HUDEP-2 (cell line): ENCODE measurements at regions not wholly inside any gene's neighbourhood (a gene's known extent, or its start where the extent isn't known, plus 50 kb on each side); places are given as distances from the start of the nearest gene placed in this dataset.
"Not testable (repeated sequence)": the region's sequence is repeated elsewhere in the genome, so short reads cannot be mapped to it uniquely, and the experiment has no call there.

Source experiments
- DNase-seq, 76 experiments: peaks; one replicate each; lab custom pipeline; 2025; ENCODE audit not compliant: unreplicated experiment in 76 of 76; lab: John Stamatoyannopoulos, UW

DNA sequence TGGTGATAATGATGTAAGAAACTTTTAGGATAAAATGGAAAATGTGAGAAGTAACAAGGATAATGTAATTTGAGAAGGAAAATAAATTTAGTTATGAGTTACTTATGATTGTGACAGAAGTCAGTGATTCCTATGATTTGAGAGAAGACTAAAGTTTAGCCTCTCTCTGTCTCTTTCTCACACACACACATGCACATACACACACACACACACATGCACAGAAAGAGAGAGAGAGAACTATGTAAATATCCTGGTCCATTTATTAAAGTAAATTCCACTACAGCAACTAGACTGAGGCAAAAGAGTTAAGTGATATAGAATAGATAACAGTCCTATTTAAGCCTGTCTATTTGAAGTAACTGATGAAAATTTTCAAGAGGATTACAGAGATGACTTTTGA, 375.2 kb downstream of the CD109 start:
- DNase-seq, result no peak

DNA sequence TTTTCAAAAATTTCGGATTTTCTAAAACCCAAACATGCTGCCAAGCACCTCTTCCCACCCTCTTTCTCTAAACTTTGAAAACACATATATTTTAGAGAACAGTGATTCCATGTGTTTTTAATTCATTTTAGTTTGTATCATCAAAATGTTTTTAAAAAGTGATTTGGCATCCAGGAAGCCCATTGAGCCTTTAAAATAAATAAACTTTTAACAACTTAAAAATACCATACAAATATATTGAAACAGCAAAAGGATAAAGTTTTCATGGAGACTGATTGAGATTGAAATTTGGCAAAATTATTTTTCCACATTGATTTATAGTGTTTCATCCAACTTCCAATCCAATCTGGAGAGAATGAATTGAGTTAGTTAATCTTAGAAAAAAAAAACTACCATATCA, 374.7 kb downstream of the CD109 start:
- DNase-seq, result no peak

DNA sequence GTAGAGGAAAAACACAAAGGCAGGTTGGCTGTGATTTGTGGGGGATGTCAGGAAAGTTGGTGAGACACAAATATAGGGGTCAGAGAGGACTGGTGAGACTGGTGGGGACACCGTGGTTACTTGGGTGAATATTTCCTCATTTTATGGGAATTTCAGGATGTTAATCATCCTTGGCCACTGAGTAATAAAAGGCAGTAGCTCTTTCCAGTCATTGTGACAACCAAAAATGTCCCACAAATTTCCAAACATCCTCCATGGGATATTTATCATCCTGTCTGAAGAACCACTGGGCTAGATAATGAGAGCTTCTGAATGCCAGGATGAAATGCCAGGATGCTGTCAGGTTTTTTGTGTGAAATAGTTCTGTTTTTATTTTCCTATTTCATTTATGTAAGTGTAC, 374.1 kb downstream of the CD109 start:
- DNase-seq, result no peak

DNA sequence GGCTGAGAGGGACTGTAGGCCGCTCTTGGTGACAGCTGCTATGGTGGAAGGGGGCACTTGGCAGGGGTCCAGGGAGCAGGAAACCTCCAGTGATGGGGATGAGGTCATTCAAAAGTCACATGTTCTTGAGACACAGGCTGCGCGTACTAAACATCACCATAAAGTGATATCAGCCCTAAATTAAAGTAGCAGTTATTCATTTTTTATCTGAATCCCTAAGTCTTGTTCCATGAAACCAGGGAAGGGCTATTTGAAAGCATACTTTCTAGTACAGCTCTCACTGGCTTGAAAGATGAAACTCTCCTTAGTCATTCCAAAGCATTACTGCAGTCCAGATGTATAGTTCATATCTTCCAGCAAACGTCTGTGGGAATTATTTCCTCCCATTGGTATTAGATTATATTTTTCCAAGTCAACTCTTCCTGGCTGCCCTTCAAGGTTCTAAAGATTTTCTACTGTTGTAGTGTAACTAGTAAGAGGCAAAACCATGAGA, 373.1 kb downstream of the CD109 start:
- DNase-seq, result no peak

- DNase-seq, result no peak
Measured at GRCh38 chr6:74066168-74066871, 370.3 kb downstream of the CD109 start.

DNA sequence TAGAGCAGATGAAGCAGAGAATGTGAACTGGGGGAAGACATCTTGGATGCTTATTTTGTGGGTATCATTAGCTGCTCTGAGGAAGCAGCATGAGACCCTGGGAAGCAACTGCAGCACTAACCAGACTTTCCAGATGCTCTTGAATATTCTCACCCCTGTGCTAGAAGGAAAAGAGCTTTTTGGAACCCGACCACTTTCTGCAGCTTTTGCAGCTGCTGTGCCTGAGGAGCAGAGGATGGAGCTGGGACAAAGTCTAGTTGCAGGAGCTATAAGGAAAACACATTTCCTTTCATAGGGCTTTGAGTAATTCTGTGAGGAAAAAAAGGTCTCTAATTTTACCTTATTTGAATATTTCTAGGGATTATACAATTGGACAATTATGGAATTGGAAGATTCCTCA, 369.7 kb downstream of the CD109 start:
- DNase-seq, result no peak

DNA sequence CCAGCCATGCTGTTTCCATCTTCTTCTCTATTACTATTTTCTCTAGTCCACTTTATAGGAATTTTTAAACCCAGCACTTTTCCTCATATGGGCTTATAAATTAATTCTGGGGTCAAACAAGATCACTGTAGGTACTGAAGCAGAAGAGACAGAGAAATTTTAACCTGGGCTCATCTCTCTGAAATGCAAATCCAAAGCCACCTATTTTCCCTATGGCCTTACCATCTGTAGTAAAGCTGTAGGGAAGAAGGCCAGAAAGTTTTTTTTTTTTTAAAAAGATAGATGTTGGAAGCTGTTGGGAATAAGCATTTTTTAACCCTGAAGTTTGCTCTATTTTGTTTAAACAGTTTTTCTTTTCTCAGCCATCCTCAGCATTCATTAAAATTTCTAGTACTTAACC, 367.4 kb downstream of the CD109 start:
- DNase-seq, result no peak

DNA sequence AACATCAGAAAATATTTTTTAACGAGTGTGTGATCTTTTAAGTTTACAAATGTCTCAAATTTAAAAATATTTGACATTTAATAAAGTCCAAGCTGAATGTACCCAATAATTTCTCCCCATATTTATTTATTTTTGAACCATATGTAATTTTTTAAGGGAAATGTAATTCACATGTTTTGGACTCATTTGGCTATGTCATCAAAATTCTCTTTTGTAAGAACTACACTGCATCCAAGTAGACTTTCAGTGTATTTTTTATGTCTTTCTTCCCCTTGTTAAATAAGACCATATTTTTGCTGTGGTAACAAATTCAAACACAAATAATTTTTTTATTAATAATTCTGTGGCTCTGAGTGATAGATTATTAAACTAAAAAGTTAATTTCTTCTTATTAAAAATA, 365.2 kb downstream of the CD109 start:
- DNase-seq, result no peak

DNA sequence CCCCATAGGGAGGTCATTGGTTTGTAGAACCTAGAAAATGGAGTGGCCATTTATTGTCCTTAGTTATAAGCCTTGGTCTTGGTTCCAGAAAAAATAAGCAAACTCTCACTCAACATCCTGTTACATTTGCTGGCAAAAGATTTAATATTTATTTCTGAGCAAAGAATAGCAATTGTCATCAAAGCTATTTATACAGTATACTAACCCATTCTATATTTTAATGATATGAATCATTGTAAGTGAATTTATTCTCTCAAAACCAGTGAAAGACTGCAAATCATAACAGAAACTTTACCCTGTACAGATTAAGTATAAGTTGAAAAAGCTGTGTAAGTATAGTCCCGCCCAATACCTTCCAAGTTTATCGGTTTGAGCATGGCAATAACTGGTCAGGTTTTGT, 364.4 kb downstream of the CD109 start:
- no peak for DNase-seq

DNA sequence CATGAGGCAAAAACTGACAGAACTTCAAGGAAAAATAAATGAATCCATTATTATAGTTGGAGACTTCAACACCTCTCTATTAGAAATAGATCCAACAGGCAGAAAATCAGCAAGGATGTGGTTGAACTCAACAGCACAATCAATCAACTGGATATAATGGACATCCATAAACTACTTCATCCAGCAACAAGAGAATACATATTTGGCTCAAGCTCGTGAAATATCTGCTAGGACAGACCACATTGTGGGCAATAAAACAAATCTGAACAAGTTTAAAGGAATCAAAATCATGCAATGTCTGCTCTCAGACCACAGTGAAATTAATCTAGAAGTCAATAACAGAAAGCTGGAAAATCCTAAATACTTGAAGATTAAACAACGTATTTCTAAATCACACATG, 362.6 kb downstream of the CD109 start:
- DNase-seq, result no peak

DNA sequence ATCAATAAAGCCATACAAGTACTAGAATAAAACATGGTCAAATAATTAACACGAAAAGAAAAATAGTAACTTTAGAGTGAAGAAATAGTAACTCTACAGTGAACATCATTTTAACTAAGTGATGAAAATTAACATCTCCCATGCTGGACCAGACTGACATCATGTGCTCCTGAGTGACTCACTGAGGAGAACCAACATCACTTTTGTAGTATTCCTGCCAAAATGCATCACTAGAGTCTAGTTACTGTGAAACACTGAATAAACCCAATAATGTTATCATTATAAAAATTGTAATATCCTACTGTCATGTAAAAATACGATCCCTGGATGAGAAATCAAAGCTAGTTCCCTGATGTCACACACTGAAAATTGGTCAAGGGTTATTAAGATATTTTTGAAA, 361.3 kb downstream of the CD109 start:
- DNase-seq, result no peak

GRCh38 chr6:74054190-74054589, 358.2 kb downstream of the CD109 start:
- no peak for DNase-seq

DNA sequence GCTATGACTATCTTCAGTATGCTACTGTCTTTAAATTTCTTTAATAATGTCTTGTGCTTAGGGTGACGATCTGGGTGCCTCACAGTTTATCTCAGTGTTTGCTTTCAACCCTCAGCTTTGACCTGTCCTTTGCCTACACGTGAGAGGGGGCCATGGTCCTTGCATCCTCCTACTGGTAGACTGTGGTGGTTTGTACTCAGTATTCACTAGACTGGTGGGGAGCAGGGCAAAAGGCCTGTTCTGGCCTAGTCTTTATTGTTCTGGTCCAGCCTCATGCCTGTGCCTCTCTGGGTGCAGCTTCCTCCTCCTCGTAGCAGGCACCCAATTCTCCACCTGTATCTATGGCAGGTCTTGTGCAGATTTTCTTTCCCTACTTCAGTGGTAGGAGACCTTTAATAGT, 354.9 kb downstream of the CD109 start:
- no peak for DNase-seq

- no peak for DNase-seq
Measured at GRCh38 chr6:74048387-74048786, 352.4 kb downstream of the CD109 start.

DNA sequence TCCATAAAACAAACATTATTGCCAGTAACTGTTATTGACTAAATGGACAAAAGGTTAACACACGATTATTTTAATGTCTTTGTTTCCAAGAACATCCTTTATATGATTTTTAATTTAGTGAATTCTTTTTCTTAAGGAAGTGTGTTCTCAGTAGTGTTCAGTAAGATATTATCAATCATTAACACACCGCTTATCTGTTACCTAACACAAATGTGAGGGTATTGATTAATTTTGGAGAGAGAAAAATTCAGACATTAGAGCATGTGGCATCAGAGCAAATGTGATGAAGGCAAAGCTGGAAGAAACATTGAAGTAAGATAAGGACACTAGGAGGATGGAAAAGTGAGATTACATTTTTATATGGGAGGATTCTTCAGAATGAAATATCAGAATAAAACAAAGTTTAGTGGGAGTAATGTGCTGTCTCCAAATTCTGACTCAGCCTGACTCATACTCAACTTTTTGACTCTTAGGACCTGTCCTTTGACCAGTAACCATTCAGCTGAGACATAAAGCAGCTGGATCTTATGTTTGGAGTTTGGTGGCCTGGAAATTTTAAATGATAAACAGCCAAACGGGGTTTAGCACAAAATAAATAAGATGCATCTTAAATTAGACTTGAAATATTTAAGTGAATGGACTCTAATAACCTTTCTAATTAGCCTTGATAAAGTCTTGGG, 348.6 kb downstream of the CD109 start:
- DNase-seq, result peak in 40 of 76 experiments; percentile 7 to 95 (median 78)

DNA sequence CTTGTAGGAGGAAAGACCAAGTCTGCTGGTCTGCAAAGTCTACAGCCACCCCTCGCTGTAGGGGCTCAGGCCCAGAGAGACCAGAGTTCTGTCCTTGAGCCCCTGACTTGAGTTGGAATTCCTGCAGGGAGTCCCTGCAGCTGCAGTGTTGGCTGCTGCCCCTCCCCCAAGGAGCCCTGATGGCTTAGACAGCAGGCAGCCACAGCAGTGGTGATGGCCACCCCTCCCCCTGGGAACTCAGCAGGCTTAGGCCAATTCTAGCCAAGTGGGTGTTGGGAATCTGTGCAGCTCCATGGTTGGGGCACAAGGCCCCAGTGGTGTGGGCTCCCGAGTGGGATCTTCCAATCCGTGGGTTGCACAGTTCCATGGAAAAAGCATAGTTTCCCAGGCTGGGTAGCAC, 345.4 kb downstream of the CD109 start:
- no peak for DNase-seq

- no peak for DNase-seq
Measured at GRCh38 chr6:74018825-74019224, 322.8 kb downstream of the CD109 start.

GRCh38 chr6:74015427-74015826, 319.4 kb downstream of the CD109 start:
- DNase-seq, result no peak

GRCh38 chr6:74000666-74001490, 304.9 kb downstream of the CD109 start:
- no peak for DNase-seq

DNA sequence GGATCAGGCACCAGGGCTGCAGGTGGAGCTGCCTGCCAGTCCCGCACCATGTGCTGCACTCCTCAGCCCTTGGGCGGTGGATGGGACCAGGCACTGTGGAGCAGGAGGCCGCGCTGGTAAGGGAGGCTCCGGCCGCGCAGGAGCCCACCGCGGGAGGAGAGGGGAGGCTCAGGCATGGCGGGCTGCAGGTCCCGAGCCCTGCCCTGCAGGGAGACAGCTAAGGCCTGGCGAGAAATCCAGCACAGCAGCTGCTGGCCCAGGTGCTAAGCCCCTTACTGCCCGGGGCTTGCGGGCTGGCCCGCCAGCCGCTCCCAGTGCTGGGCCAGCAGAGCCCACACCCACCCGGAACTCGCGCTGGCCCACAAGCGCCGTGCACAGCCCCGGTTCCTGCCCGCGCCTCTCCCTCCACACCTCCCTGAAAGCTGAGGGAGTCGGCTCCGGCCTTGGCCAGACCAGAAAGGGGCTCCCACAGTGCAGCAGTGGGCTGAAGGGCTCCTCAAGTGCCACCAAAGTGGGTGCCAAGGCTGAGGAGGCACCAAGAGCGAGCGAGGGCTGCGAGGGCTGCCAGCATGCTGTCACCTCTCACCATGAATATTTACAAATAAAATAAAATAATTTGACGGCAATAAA, 294.7 kb downstream of the CD109 start:
- DNase-seq, result not testable (repeated sequence)

DNA sequence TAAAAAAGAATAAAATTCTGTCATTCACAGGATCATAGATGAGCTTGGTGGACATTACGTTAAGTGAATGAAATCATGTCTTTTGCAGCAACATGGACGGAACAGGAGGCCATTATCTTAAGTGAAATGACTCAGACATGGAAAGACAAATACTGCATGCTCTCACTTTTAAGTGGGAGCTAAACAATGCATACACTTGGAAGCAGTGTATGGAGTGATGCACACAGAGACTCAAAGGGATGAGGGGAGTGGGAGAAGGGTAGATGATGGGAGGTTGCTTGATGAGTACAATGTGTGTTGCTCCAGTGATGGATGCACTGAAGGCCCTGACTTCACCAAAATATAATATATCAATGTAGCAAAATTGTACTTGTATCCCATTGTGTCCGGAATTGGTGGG, 293.4 kb downstream of the CD109 start:
- DNase-seq, result no peak
